Inflammatory macrophage (primary cell): ENCODE measurements at regions not wholly inside any gene's neighbourhood (a gene's known extent, or its start where the extent isn't known, plus 50 kb on each side); places are given as distances from the start of the nearest gene placed in this dataset.

Experiments used
- DNase-seq, 2 donors: peaks; one replicate each; pipeline ENCODE4 v3.0.0-alpha.2; 2020 to 2022

- no peak for DNase-seq
Measured at GRCh38 chr2:173829727-173830126, 135.4 kb downstream of the SP3 start.

GRCh38 chr2:173830170-173830569, 135.0 kb downstream of the SP3 start:
- no peak for DNase-seq

- DNase-seq: no peak
Measured at GRCh38 chr2:173831312-173832229, 133.6 kb downstream of the SP3 start.

- DNase-seq: no peak
Measured at GRCh38 chr2:173834141-173834540, 131.0 kb downstream of the SP3 start.

GRCh38 chr2:173835726-173836125, 129.4 kb downstream of the SP3 start:
- no peak for DNase-seq

- DNase-seq: no peak
Measured at GRCh38 chr2:173841110-173841509, 124.1 kb downstream of the SP3 start.

- DNase-seq: no peak
Measured at GRCh38 chr2:173843526-173843925, 121.6 kb downstream of the SP3 start.

- DNase-seq: no peak
Measured at GRCh38 chr2:173851141-173851641, 114.0 kb downstream of the SP3 start.

- no peak for DNase-seq
Measured at GRCh38 chr2:173854141-173854540, 111.0 kb downstream of the SP3 start.

- DNase-seq: no peak
Measured at GRCh38 chr2:173854840-173855239, 110.3 kb downstream of the SP3 start.

- DNase-seq: no peak
Measured at GRCh38 chr2:173855661-173856060, 109.5 kb downstream of the SP3 start.
